Tibial artery (tissue), 4 donors: ENCODE measurements at regions not wholly inside any gene's neighbourhood (a gene's known extent, or its start where the extent isn't known, plus 50 kb on each side); places are given as distances from the start of the nearest gene placed in this dataset.

Source experiments
- DNase-seq, 2 donors: peaks; one replicate each; pipeline ENCODE4 v3.0.0-alpha.2; 2019
- H3K27ac ChIP-seq, 2 donors: fragments of 200-600 bp; sonication (generic) in 1 of 2; 1 replicate in 1 of 2; 2 replicates in 1 of 2; pipeline ENCODE4 v1.5.1; 2018 to 2019; ENCODE audit warnings: mild to moderate bottlenecking in 1 of 2
- H3K27me3 ChIP-seq, 2 donors: fragments of 200-600 bp; sonication (generic) in 1 of 2; one replicate each; pipeline versions ENCODE4 v1.5.1 to v1.6.0; 2016 to 2019
- H3K36me3 ChIP-seq, 3 donors: fragments of 200-600 bp; sonication (generic) in 2 of 3; one replicate each; pipeline ENCODE4 v1.5.1; 2016 to 2019; ENCODE audit warnings: mild to moderate bottlenecking in 2 of 3
- H3K4me1 ChIP-seq, 4 donors: fragments of 200-600 bp; sonication (generic) in 2 of 4; 1 replicate in 3 of 4; 2 replicates in 1 of 4; pipeline ENCODE4 v1.5.1; 2016 to 2019
- H3K4me3 ChIP-seq, 2 donors: fragments of 200-600 bp; sonication (generic) in 1 of 2; 1 replicate in 1 of 2; 2 replicates in 1 of 2; pipeline ENCODE4 v1.5.1; 2018 to 2019; ENCODE audit warnings: mild to moderate bottlenecking in 2 of 2
- H3K9me3 ChIP-seq, 3 donors: fragments of 200-600 bp; sonication (generic) in 1 of 3; one replicate each; pipeline ENCODE4 v1.5.1; 2016 to 2019
- intact Hi-C: fragments of 100-400 bp; cut with DNase I; formaldehyde crosslinking; loops from one replicate; pipeline ENCODE4 v1.15.0; 2023; ENCODE audit warnings: low total_unique reads
- TF ChIP-seq, protein P1 (sequence below), 2 experiments: fragments of 200-600 bp in 1 of 2; fragments of 450-650 bp in 1 of 2; IDR thresholded peaks; one replicate each; pipeline ENCODE4 v1.5.1; 2017 to 2019; ENCODE audit warnings: antibody characterized with exemption in 2 of 2, mild to moderate bottlenecking in 1 of 2, moderate library complexity in 1 of 2

DNA sequence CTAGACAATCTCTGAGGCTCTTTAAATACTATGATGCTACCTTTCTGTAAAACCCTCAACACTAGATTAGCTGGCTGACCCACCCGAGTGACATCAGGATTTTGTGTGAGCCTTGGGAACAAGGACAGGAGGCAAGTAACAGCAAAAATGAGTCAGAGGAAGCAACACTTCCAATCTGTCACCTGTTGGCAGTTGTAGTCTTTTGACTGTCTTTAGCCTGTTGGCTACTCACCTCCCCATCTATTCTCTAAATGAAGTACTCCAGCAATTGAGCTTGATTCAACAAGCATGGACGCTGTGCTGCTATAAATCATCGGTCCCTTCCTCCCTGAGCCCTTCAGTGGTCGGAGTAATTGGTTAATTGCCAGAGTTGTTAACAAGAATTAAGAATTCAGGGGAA is 898.7 kb downstream of the BCL11A start:
- intact Hi-C loops = no loop called here
- H3K36me3 ChIP-seq = no peaks in the 10 kb centered on the region
- H3K27ac ChIP-seq = no peak overlapping the region
- H3K9me3 ChIP-seq = no peaks in the 10 kb centered on the region
- no peak for DNase-seq
- H3K4me1 ChIP-seq = no peaks in the 10 kb centered on the region
- H3K4me3 ChIP-seq = no peak overlapping the region
- TF ChIP-seq, protein P1, sequence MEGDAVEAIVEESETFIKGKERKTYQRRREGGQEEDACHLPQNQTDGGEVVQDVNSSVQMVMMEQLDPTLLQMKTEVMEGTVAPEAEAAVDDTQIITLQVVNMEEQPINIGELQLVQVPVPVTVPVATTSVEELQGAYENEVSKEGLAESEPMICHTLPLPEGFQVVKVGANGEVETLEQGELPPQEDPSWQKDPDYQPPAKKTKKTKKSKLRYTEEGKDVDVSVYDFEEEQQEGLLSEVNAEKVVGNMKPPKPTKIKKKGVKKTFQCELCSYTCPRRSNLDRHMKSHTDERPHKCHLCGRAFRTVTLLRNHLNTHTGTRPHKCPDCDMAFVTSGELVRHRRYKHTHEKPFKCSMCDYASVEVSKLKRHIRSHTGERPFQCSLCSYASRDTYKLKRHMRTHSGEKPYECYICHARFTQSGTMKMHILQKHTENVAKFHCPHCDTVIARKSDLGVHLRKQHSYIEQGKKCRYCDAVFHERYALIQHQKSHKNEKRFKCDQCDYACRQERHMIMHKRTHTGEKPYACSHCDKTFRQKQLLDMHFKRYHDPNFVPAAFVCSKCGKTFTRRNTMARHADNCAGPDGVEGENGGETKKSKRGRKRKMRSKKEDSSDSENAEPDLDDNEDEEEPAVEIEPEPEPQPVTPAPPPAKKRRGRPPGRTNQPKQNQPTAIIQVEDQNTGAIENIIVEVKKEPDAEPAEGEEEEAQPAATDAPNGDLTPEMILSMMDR (IDR thresholded peaks at IDR 0.05) = no peak
- no peaks in the 10 kb centered on the region for H3K27me3 ChIP-seq

DNA sequence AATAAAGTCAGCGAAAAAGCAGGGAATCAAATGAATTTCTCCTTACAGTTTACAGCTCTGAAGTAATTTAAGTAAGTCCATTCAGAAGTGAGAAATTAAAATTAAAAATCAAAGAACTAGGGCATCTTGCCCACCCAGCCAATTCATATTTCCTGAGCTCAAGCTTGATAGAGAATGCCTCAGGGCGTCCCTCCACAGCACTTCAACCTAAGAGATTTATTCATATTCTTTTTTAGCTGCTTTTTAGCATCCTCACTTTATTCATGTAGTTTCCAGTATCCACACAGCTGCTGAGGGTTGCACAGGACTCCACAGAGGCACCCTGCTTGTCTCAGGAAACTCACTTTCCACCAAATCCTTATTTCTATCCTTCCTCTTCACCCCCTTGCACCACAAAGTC is 900.3 kb downstream of the BCL11A start:
- Histone ChIP-seq H3K4me1 (no peaks in the 10 kb centered on the region), H3K27ac (no peak overlapping the region), H3K36me3 (no peaks in the 10 kb centered on the region), H3K27me3 (no peaks in the 10 kb centered on the region), H3K9me3 (no peaks in the 10 kb centered on the region), H3K4me3 (no peak overlapping the region)
- TF ChIP-seq, protein P1 (IDR thresholded peaks at IDR 0.05) = no peak
- intact Hi-C loops = no loop called here
- no peak for DNase-seq

DNA sequence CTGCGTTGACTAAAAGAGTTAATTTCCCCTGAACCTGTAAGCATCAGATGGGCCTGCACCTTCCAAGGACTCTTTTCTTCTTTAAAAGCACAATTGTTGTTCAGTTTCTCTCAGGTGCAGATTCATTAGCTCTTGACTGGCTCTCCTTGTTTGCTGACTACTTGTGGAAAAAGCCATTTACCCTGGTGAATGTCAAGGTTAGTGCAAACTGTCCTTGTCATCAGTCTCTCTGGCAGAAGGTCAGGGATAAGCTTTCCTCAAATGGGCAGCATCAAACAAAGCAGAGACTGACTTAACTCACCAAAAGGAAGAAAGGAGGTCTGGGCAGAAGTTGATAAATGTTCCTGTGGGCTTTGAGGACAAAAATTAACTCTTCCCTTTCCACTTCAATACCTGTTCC is 922.7 kb downstream of the BCL11A start:
- Histone ChIP-seq H3K27ac (no peak overlapping the region), H3K36me3 (no peaks in the 10 kb centered on the region), H3K27me3 (no peaks in the 10 kb centered on the region), H3K4me3 (no peak overlapping the region), H3K4me1 (no peaks in the 10 kb centered on the region), H3K9me3 (no peaks in the 10 kb centered on the region)
- intact Hi-C loops = no loop called here
- TF ChIP-seq, protein P1 (IDR thresholded peaks at IDR 0.05) = no peak
- no peak for DNase-seq

DNA sequence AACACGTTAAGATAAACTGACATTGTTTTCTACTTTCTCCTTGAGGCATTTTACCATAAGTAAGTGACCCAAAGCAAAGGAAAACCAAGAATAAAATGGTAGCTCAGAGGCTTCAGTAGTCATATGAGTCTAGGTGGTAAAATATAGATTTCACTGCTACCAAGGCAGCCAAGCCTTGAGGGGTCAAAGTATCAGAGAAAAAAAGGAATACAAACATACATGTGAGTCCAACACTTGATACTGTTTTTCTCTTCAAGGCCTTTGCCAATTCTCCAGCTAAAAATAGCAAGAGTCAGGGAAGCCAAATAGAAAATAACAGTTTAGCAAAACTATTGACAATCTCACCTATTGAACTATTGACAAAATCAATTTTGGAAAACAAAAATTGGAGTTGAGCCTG is 925.9 kb downstream of the BCL11A start:
- H3K27me3 ChIP-seq = no peaks in the 10 kb centered on the region
- TF ChIP-seq, protein P1 (IDR thresholded peaks at IDR 0.05) = no peak
- no peak for DNase-seq
- no peak overlapping the region for H3K4me3 ChIP-seq
- no peak overlapping the region for H3K27ac ChIP-seq
- intact Hi-C loops = no loop called here
- H3K4me1 ChIP-seq = no peaks in the 10 kb centered on the region
- no peaks in the 10 kb centered on the region for H3K36me3 ChIP-seq
- no peaks in the 10 kb centered on the region for H3K9me3 ChIP-seq

DNA sequence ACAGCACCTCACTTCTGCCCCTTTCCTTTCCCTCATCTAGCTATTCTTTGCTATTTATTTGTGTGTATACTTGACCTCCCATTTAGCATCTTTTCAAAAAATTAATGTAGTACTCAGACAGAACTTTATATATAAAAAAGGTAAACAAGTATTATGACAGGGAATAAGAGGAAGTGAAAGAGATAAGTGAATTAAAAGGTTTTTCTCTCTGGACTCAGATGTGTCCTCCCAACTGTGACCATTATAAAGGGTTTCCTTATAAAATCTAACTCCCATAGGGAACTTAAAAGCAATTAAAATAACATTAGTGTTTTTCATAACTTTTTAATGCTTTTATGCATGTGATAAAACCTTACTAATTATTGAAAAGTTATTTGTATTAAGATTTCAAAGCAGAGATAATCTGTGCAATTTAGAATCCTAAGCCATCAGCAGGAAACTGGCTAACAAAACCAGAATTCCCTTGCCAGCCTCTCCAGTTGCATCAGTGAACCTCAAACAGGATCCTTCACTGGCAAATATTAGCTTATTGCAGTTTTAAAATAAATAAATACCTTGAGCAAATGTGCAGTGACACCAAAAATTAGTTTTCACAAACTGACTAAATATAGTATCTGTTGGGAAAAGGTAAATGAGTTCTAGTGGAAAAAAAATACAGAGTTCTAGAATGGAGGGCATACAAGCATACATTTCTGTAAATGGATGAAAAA is 930.7 kb downstream of the BCL11A start:
- H3K27me3 ChIP-seq = no peaks in the 10 kb centered on the region
- TF ChIP-seq, protein P1 (IDR thresholded peaks at IDR 0.05) = no peak
- H3K27ac ChIP-seq = no peak overlapping the region
- H3K4me1 ChIP-seq = no peaks in the 10 kb centered on the region
- DNase-seq = no peak
- H3K9me3 ChIP-seq = peaks cover 0 to 2% (median 2%) of the 10 kb centered on the region in 3 donors
- no peaks in the 10 kb centered on the region for H3K36me3 ChIP-seq
- intact Hi-C loops = no loop called here
- no peak overlapping the region for H3K4me3 ChIP-seq

DNA sequence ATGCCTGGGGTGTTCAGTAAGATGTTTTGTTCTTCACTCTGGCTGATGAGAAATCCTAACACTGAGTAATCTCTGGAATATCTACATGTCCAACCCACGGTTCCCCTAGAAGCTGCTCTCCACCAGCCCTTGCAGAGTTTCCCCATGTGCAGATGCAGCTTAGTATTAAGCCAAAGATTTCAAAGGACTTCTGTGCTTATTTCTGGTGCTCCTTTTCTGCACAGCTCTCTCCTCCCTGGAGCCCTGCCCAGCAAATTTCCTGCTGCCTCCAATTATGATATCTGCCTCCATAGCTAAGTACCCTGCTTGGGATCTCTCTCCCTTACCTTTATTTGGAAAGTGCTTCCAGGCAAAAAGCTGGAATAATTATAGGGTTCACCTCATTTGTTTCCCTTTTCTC is 949.3 kb downstream of the BCL11A start:
- intact Hi-C loops = no loop called here
- H3K9me3 ChIP-seq = peaks cover 0 to 3% (median 0%) of the 10 kb centered on the region in 3 donors
- TF ChIP-seq, protein P1 (IDR thresholded peaks at IDR 0.05) = no peak
- H3K27ac ChIP-seq = no peak overlapping the region
- no peaks in the 10 kb centered on the region for H3K4me1 ChIP-seq
- no peak for DNase-seq
- no peak overlapping the region for H3K4me3 ChIP-seq
- no peaks in the 10 kb centered on the region for H3K36me3 ChIP-seq
- H3K27me3 ChIP-seq = no peaks in the 10 kb centered on the region
